GM23338 (cell line): ENCODE measurements at regions not wholly inside any gene's neighbourhood (a gene's known extent, or its start where the extent isn't known, plus 50 kb on each side); places are given as distances from the start of the nearest gene placed in this dataset.

Experiments used
- ATAC-seq: fragments of 200-7000 bp; cut with Tn5 transposase; 3 replicates; pipeline ENCODE4 v1.9.1; 2020
- DNase-seq: peaks from one replicate; pipeline ENCODE4 v3.0.0-alpha.2; 2015; ENCODE audit warnings: low spot score
- H2AFZ ChIP-seq: fragments of 200-600 bp; sonication (generic); 2 replicates; pipeline ENCODE4 v1.8.0; 2016; ENCODE audit warnings: antibody characterized with exemption, mild to moderate bottlenecking, moderate library complexity
- H3F3A ChIP-seq: fragments of 200-600 bp; sonication (generic); replicated peaks from 2 replicates; pipeline ENCODE4 v1.8.0; 2017; ENCODE audit warnings: antibody characterized with exemption, mixed run types, low read depth
- H3K27ac ChIP-seq: fragments of 200-600 bp; sonication (generic); 2 replicates; pipeline ENCODE4 v1.6.1; 2016; ENCODE audit warnings: low read depth
- H3K27me3 ChIP-seq: fragments of 200-600 bp; sonication (generic); 2 replicates; pipeline ENCODE4 v1.8.0; 2016; ENCODE audit warnings: mild to moderate bottlenecking, mixed run types, moderate library complexity; ENCODE audit not compliant: insufficient read depth
- H3K36me3 ChIP-seq: fragments of 200-600 bp; sonication (generic); 2 replicates; pipeline ENCODE4 v1.8.0; 2016; ENCODE audit warnings: mild to moderate bottlenecking; ENCODE audit not compliant: insufficient read depth
- H3K4me1 ChIP-seq: fragments of 200-600 bp; sonication (generic); 2 replicates; pipeline ENCODE4 v1.8.0; 2016; ENCODE audit warnings: mild to moderate bottlenecking, moderate library complexity; ENCODE audit not compliant: insufficient read depth
- H3K4me2 ChIP-seq: fragments of 200-600 bp; sonication (generic); 2 replicates; pipeline ENCODE4 v1.7.1; 2017; ENCODE audit warnings: mixed run types
- H3K4me3 ChIP-seq: fragments of 200-600 bp; sonication (generic); 2 replicates; pipeline ENCODE4 v1.6.1; 2016; ENCODE audit warnings: mixed run types
- H3K79me2 ChIP-seq: fragments of 200-600 bp; sonication (generic); replicated peaks from 2 replicates; pipeline ENCODE4 v1.8.0; 2017; ENCODE audit warnings: mild to moderate bottlenecking; ENCODE audit not compliant: insufficient read depth
- H3K9me2 ChIP-seq: fragments of 200-600 bp; sonication (generic); 2 replicates; pipeline ENCODE4 v1.8.0; 2017; ENCODE audit not compliant: insufficient read depth
- H4K20me1 ChIP-seq: fragments of 200-600 bp; sonication (generic); replicated peaks from 2 replicates; pipeline ENCODE4 v1.8.0; 2017; ENCODE audit warnings: mild to moderate bottlenecking; ENCODE audit not compliant: insufficient read depth
- H3K27ac Mint-ChIP-seq: 2 replicates; pipeline ENCODE4 v1.8.0; 2020; ENCODE audit warnings: inconsistent platforms, mild to moderate bottlenecking, moderate library complexity, mixed read lengths
- H3K27me3 Mint-ChIP-seq: 3 replicates; pipeline ENCODE4 v1.8.0; 2022; ENCODE audit warnings: low read depth, mild to moderate bottlenecking, moderate library complexity, mixed read lengths, inconsistent platforms; ENCODE audit not compliant: insufficient read depth, poor library complexity
- H3K36me3 Mint-ChIP-seq: 3 replicates; pipeline ENCODE4 v1.8.0; 2021; ENCODE audit warnings: low read depth, mild to moderate bottlenecking, inconsistent platforms, moderate library complexity, mixed read lengths
- H3K4me1 Mint-ChIP-seq: 3 replicates; pipeline ENCODE4 v1.8.0; 2020; ENCODE audit warnings: mild to moderate bottlenecking, inconsistent platforms, mixed read lengths
- H3K4me3 Mint-ChIP-seq: 3 replicates; pipeline ENCODE4 v1.8.0; 2021; ENCODE audit warnings: moderate library complexity, mild to moderate bottlenecking, inconsistent platforms, mixed read lengths
- H3K9me3 Mint-ChIP-seq: 3 replicates; pipeline ENCODE4 v1.8.0; 2020; ENCODE audit warnings: moderate library complexity, mild to moderate bottlenecking, inconsistent platforms, mixed read lengths
- CREB1 ChIP-seq: fragments of 250-450 bp; sonication (Bioruptor Pico); IDR thresholded peaks from 2 replicates; pipeline ENCODE4 v1.5.0; 2020; ENCODE audit warnings: low read depth, mild to moderate bottlenecking, moderate library complexity
- CTCF ChIP-seq, 2 experiments: fragments of 200-600 bp in 1 of 2; sonication (generic) in 1 of 2; conservative IDR thresholded peaks; 2 replicates each; pipeline versions ENCODE4 v1.5.1 to v1.6.1; 2016 to 2017; ENCODE audit warnings: antibody characterized with exemption in 2 of 2, low read depth in 2 of 2, mild to moderate bottlenecking in 2 of 2, moderate library complexity in 1 of 2
- EZH2phosphoT487 ChIP-seq: fragments of 200-600 bp; sonication (generic); IDR thresholded peaks from one replicate; pipeline ENCODE4 v1.8.1; 2018; ENCODE audit warnings: antibody characterized with exemption; ENCODE audit not compliant: unreplicated experiment
- JUNB ChIP-seq: IDR thresholded peaks from one replicate; pipeline ENCODE4 v1.6.1; 2016; ENCODE audit warnings: antibody characterized with exemption; ENCODE audit not compliant: unreplicated experiment
- NANOG ChIP-seq: IDR thresholded peaks from 2 replicates; pipeline ENCODE4 v1.6.1; 2016; ENCODE audit warnings: antibody characterized with exemption, borderline replicate concordance
- POLR2AphosphoS5 ChIP-seq: IDR thresholded peaks from 2 replicates; pipeline ENCODE4 v1.6.1; 2016; ENCODE audit warnings: antibody characterized with exemption, low read depth
- REST ChIP-seq: IDR thresholded peaks from one replicate; pipeline ENCODE4 v1.6.1; 2018; ENCODE audit warnings: antibody characterized with exemption; ENCODE audit not compliant: unreplicated experiment
- ZNF331 ChIP-seq: fragments of 250-450 bp; sonication (Bioruptor Pico); IDR thresholded peaks from 2 replicates; pipeline ENCODE4 v1.5.0; 2020; ENCODE audit warnings: low read depth, mild to moderate bottlenecking, moderate library complexity
- TF ChIP-seq, protein P1 (sequence below): fragments of 250-450 bp; sonication (Bioruptor Pico); IDR thresholded peaks from 2 replicates; pipeline ENCODE4 v1.5.0; 2020; ENCODE audit warnings: mild to moderate bottlenecking, moderate library complexity
- TF ChIP-seq, protein P2 (sequence below): IDR thresholded peaks from 2 replicates; pipeline ENCODE4 v1.6.1; 2016; ENCODE audit warnings: antibody characterized with exemption

- Histone ChIP-seq H3K36me3 (no peaks in the 10 kb centered on the region), H3F3A (no peaks in the 10 kb centered on the region), H3K4me3 (no peak overlapping the region), H3K4me1 (peaks cover 5% of the 10 kb centered on the region), H3K27ac (no peak overlapping the region), H3K79me2 (no peaks in the 10 kb centered on the region), H3K27me3 (no peaks in the 10 kb centered on the region), H2AFZ (no peak overlapping the region), H3K9me2 (peaks cover 5% of the 10 kb centered on the region; the same call in 1 of the 2 replicates), H3K4me2 (no peak overlapping the region), H4K20me1 (no peaks in the 10 kb centered on the region)
- H3K9me3 Mint-ChIP-seq, result no peaks in the 10 kb centered on the region
- H3K36me3 Mint-ChIP-seq, result no peaks in the 10 kb centered on the region
- no peak overlapping the region for H3K4me3 Mint-ChIP-seq
- H3K27ac Mint-ChIP-seq, result no peak overlapping the region
- no peaks in the 10 kb centered on the region for H3K27me3 Mint-ChIP-seq
- DNase-seq (no peak), ATAC-seq (no peak)
- peaks cover 6% of the 10 kb centered on the region for H3K4me1 Mint-ChIP-seq
- no peak for TF ChIP-seq POLR2AphosphoS5
Observed at GRCh38 chr4:11111876-11112275, 316.8 kb downstream of the HS3ST1 start.

DNA sequence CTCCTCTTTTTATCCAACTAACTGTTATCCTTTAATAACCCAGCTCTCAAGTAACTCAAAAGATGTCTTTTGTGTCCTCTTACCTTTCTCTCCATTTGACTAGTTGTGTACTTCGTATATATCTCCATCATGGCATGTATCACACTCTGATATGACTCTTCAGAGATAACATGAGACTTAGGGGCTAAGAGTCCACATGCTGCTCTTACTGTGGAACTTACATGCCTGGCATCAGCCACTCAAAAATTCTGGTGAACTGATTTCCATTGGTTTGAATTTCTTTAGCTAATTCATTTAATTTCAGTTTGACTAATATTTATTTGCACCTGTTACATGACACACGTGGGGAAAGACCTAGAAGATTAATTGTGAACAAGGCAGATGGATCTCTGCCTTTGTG lies 317.3 kb downstream of the HS3ST1 start:
- Mint-ChIP-seq H3K4me3 (no peak overlapping the region), H3K36me3 (no peaks in the 10 kb centered on the region), H3K27ac (no peak overlapping the region), H3K4me1 (peaks cover under 1% of the 10 kb centered on the region; the same call in 2 of the 3 replicates), H3K9me3 (no peaks in the 10 kb centered on the region), H3K27me3 (no peaks in the 10 kb centered on the region)
- ATAC-seq (no peak), DNase-seq (no peak)
- H3K27ac ChIP-seq, result no peak overlapping the region
- H3K4me2 ChIP-seq, result no peak overlapping the region
- no peak overlapping the region for H2AFZ ChIP-seq
- no peaks in the 10 kb centered on the region for H3F3A ChIP-seq
- no peaks in the 10 kb centered on the region for H3K36me3 ChIP-seq
- H3K4me3 ChIP-seq, result no peak overlapping the region
- H3K79me2 ChIP-seq, result no peaks in the 10 kb centered on the region
- H3K9me2 ChIP-seq, result peaks cover 5% of the 10 kb centered on the region; the same call in 1 of the 2 replicates
- H4K20me1 ChIP-seq, result no peaks in the 10 kb centered on the region
- no peaks in the 10 kb centered on the region for H3K27me3 ChIP-seq
- H3K4me1 ChIP-seq, result peaks cover under 1% of the 10 kb centered on the region
- TF ChIP-seq POLR2AphosphoS5, result no peak
- TF ChIP-seq, protein P1, sequence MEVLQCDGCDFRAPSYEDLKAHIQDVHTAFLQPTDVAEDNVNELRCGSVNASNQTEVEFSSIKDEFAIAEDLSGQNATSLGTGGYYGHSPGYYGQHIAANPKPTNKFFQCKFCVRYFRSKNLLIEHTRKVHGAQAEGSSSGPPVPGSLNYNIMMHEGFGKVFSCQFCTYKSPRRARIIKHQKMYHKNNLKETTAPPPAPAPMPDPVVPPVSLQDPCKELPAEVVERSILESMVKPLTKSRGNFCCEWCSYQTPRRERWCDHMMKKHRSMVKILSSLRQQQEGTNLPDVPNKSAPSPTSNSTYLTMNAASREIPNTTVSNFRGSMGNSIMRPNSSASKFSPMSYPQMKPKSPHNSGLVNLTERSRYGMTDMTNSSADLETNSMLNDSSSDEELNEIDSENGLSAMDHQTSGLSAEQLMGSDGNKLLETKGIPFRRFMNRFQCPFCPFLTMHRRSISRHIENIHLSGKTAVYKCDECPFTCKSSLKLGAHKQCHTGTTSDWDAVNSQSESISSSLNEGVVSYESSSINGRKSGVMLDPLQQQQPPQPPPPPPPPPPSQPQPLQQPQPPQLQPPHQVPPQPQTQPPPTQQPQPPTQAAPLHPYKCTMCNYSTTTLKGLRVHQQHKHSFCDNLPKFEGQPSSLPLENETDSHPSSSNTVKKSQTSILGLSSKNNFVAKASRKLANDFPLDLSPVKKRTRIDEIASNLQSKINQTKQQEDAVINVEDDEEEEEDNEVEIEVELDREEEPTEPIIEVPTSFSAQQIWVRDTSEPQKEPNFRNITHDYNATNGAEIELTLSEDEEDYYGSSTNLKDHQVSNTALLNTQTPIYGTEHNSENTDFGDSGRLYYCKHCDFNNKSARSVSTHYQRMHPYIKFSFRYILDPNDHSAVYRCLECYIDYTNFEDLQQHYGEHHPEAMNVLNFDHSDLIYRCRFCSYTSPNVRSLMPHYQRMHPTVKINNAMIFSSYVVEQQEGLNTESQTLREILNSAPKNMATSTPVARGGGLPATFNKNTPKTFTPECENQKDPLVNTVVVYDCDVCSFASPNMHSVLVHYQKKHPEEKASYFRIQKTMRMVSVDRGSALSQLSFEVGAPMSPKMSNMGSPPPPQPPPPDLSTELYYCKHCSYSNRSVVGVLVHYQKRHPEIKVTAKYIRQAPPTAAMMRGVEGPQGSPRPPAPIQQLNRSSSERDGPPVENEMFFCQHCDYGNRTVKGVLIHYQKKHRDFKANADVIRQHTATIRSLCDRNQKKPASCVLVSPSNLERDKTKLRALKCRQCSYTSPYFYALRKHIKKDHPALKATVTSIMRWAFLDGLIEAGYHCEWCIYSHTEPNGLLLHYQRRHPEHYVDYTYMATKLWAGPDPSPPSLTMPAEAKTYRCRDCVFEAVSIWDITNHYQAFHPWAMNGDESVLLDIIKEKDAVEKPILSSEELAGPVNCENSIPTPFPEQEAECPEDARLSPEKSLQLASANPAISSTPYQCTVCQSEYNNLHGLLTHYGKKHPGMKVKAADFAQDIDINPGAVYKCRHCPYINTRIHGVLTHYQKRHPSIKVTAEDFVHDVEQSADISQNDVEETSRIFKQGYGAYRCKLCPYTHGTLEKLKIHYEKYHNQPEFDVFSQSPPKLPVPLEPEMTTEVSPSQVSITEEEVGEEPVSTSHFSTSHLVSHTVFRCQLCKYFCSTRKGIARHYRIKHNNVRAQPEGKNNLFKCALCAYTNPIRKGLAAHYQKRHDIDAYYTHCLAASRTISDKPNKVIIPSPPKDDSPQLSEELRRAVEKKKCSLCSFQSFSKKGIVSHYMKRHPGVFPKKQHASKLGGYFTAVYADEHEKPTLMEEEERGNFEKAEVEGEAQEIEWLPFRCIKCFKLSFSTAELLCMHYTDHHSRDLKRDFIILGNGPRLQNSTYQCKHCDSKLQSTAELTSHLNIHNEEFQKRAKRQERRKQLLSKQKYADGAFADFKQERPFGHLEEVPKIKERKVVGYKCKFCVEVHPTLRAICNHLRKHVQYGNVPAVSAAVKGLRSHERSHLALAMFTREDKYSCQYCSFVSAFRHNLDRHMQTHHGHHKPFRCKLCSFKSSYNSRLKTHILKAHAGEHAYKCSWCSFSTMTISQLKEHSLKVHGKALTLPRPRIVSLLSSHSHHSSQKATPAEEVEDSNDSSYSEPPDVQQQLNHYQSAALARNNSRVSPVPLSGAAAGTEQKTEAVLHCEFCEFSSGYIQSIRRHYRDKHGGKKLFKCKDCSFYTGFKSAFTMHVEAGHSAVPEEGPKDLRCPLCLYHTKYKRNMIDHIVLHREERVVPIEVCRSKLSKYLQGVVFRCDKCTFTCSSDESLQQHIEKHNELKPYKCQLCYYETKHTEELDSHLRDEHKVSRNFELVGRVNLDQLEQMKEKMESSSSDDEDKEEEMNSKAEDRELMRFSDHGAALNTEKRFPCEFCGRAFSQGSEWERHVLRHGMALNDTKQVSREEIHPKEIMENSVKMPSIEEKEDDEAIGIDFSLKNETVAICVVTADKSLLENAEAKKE (CRISPR knock-in tag), result no peak
- TF ChIP-seq CTCF (conservative IDR thresholded peaks at IDR 0.05; ENCODE audit: low read depth in 2 of 2), result no peak
- TF ChIP-seq, protein P2, sequence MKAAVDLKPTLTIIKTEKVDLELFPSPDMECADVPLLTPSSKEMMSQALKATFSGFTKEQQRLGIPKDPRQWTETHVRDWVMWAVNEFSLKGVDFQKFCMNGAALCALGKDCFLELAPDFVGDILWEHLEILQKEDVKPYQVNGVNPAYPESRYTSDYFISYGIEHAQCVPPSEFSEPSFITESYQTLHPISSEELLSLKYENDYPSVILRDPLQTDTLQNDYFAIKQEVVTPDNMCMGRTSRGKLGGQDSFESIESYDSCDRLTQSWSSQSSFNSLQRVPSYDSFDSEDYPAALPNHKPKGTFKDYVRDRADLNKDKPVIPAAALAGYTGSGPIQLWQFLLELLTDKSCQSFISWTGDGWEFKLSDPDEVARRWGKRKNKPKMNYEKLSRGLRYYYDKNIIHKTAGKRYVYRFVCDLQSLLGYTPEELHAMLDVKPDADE, result no peak
- no peak for TF ChIP-seq JUNB
- no peak for TF ChIP-seq ZNF331 (CRISPR knock-in tag)
- TF ChIP-seq CREB1 (CRISPR knock-in tag), result no peak
- no peak for TF ChIP-seq EZH2phosphoT487
- no peak for TF ChIP-seq REST
- TF ChIP-seq NANOG, result no peak
